K562 (cell line): ENCODE measurements at regions not wholly inside any gene's neighbourhood (a gene's known extent, or its start where the extent isn't known, plus 50 kb on each side); places are given as distances from the start of the nearest gene placed in this dataset.

Source experiments
- ATAC-seq: fragments of 200-7000 bp; cut with Tn5 transposase; 3 replicates; pipeline ENCODE4 v1.9.1; 2020; ENCODE audit warnings: moderate library complexity
- BruUV-seq: library from RNA; stranded (reverse); fragments of 400-500 nt; replicated peaks from 2 replicates; lab custom pipeline; 2021; lab: Mats Ljungman, UMichigan
- CTCF ChIA-PET: fragments of 300-600 bp; formaldehyde crosslinking; extraction: SDS; loops from one replicate; lab custom pipeline; 2021; ENCODE audit warnings: low intra/inter-chr PET ratio; lab: Yijun Ruan, JAX
- POLR2A ChIA-PET: fragments of 300-600, 350-650 bp; sonication (Branson Sonifier 250); formaldehyde crosslinking; extraction: SDS; loops from one replicate; lab custom pipeline; 2021; ENCODE audit warnings: antibody characterized with exemption, inconsistent platforms; lab: Yijun Ruan, JAX
- DNase-seq, 4 experiments: peaks; one replicate each; pipeline versions ENCODE4 v3.0.0 to v3.0.0-alpha.2; 2011 to 2018; ENCODE audit warnings: low spot score in 3 of 4, mixed read lengths in 3 of 4; ENCODE audit errors: extremely low read depth in 1 of 4
- FAIRE-seq: peaks from 2 replicates; lab custom pipeline; 2011; peaks lifted over from hg19 to GRCh38; lab: Jason Lieb, UNC
- H2AFZ ChIP-seq: 2 replicates; pipeline ENCODE4 v1.6.0; 2011; ENCODE audit warnings: low read depth, low read length, control low read depth, inconsistent platforms
- H3K27ac ChIP-seq: fragments of 200-600 bp; 3 replicates; pipeline ENCODE4 v1.8.0; 2011; ENCODE audit warnings: low read depth, mild to moderate bottlenecking, control low read depth, inconsistent platforms, low read length, moderate library complexity, mixed read lengths; ENCODE audit errors: extremely low read depth
- H3K27me3 ChIP-seq, 2 experiments: fragments of 300-600 bp in 1 of 2; 2 replicates in 1 of 2; 3 replicates in 1 of 2; pipeline versions ENCODE4 v1.6.0 to v1.8.0; 2011; ENCODE audit warnings: inconsistent platforms in 2 of 2, low read length in 2 of 2, mild to moderate bottlenecking in 1 of 2, mixed read lengths in 1 of 2, moderate library complexity in 1 of 2; ENCODE audit not compliant: control insufficient read depth in 2 of 2, insufficient read depth in 2 of 2
- H3K36me3 ChIP-seq: fragments of 300-600 bp; 3 replicates; pipeline ENCODE4 v1.8.0; 2011; ENCODE audit warnings: mild to moderate bottlenecking, low read length, inconsistent platforms; ENCODE audit not compliant: control insufficient read depth, insufficient read depth
- H3K4me1 ChIP-seq, 2 experiments: fragments of 200-600 bp in 1 of 2; replicated peaks in 1 of 2; 2 replicates in 1 of 2; 3 replicates in 1 of 2; pipeline versions ENCODE4 v1.5.1 to v1.8.0; 2011; ENCODE audit warnings: inconsistent platforms in 2 of 2, low read length in 2 of 2, mild to moderate bottlenecking in 1 of 2, mixed read lengths in 1 of 2, moderate library complexity in 1 of 2; ENCODE audit not compliant: control insufficient read depth in 2 of 2, insufficient read depth in 2 of 2
- H3K4me2 ChIP-seq: 2 replicates; pipeline ENCODE4 v1.6.1; 2011; ENCODE audit warnings: low read length, control low read depth, inconsistent platforms, mixed read lengths; ENCODE audit not compliant: insufficient read depth
- H3K4me3 ChIP-seq: fragments of 200-600 bp; sonication (generic), shearing (Covaris generic); 2 replicates; pipeline ENCODE4 v1.5.1; 2016; ENCODE audit warnings: control low read depth, inconsistent platforms
- H3K79me2 ChIP-seq: fragments of 200-600 bp; 3 replicates; pipeline ENCODE4 v1.8.0; 2011; ENCODE audit warnings: low read length, inconsistent platforms; ENCODE audit not compliant: control insufficient read depth, insufficient read depth
- H3K9ac ChIP-seq, 2 experiments: 2 replicates each; pipeline versions ENCODE4 v1.6.0 to v1.6.1; 2011; ENCODE audit warnings: low read depth in 2 of 2, low read length in 2 of 2, control low read depth in 1 of 2, inconsistent platforms in 1 of 2, mild to moderate bottlenecking in 1 of 2, mixed read lengths in 1 of 2; ENCODE audit not compliant: insufficient read depth in 1 of 2
- H3K9me1 ChIP-seq: one replicate; pipeline ENCODE4 v1.6.0; 2011; ENCODE audit warnings: inconsistent platforms, mild to moderate bottlenecking, low read length, moderate library complexity; ENCODE audit not compliant: control insufficient read depth, insufficient read depth
- H3K9me3 ChIP-seq: replicated peaks from 2 replicates; pipeline ENCODE4 v1.5.1; 2011; ENCODE audit warnings: low read depth, low read length, inconsistent platforms; ENCODE audit not compliant: control insufficient read depth, insufficient read depth
- H4K20me1 ChIP-seq: replicated peaks from 2 replicates; pipeline ENCODE4 v1.6.1; 2011; ENCODE audit warnings: low read length, inconsistent platforms, mixed read lengths; ENCODE audit not compliant: control insufficient read depth, insufficient read depth
- CC2D1A ChIP-seq: fragments of 450-650 bp; IDR thresholded peaks from 2 replicates; pipeline ENCODE4 v1.6.1; 2017; ENCODE audit warnings: mild to moderate bottlenecking
- HNRNPK ChIP-seq: fragments of 200-400 bp; formaldehyde crosslinking; IDR thresholded peaks from one replicate; pipeline ENCODE4 v1.6.1; 2018; ENCODE audit warnings: mild to moderate bottlenecking, low read depth, low read length; ENCODE audit not compliant: poor library complexity, severe bottlenecking
- JUNB ChIP-seq: fragments of 450-650 bp; formaldehyde crosslinking; conservative IDR thresholded peaks from 2 replicates; pipeline ENCODE4 v1.4.0; 2020; ENCODE audit warnings: mild to moderate bottlenecking
- MXI1 ChIP-seq: IDR thresholded peaks from 2 replicates; pipeline ENCODE4 v1.6.1; 2011; ENCODE audit warnings: low read depth, mild to moderate bottlenecking, improper control_type of control experiment, low read length
- MYC ChIP-seq, 2 experiments: fragments of 250-450 bp in 1 of 2; sonication (Bioruptor Pico) in 1 of 2; IDR thresholded peaks; 2 replicates each; pipeline versions ENCODE4 v1.5.1 to v1.6.1; 2012 to 2021; ENCODE audit warnings: low read depth in 2 of 2, borderline replicate concordance in 1 of 2, improper control_type of control experiment in 1 of 2, low read length in 1 of 2, mild to moderate bottlenecking in 1 of 2, moderate library complexity in 1 of 2
- NR1H2 ChIP-seq: sonication (generic); formaldehyde crosslinking; IDR thresholded peaks from 2 replicates; pipeline ENCODE4 v1.4.0; 2020; ENCODE audit warnings: mild to moderate bottlenecking, missing genetic modification reagents
- PRPF4 ChIP-seq: fragments of 200-400 bp; formaldehyde crosslinking; IDR thresholded peaks from one replicate; pipeline ENCODE4 v1.6.1; 2017; ENCODE audit warnings: low read length, low read depth, mild to moderate bottlenecking; ENCODE audit not compliant: insufficient read depth, poor library complexity, severe bottlenecking
- XRCC5 ChIP-seq: fragments of 200-400 bp; formaldehyde crosslinking; IDR thresholded peaks from 2 replicates; pipeline ENCODE4 v1.6.1; 2017; ENCODE audit warnings: low read depth, mild to moderate bottlenecking, low read length
- ZNF175 ChIP-seq: fragments of 200-800 bp; sonication (Bioruptor generic); IDR thresholded peaks from 2 replicates; pipeline ENCODE4 v1.6.1; 2016; ENCODE audit warnings: low read depth, mild to moderate bottlenecking, missing genetic modification characterization, missing compliant biosample characterization
- ZNF282 ChIP-seq: sonication (generic); formaldehyde crosslinking; IDR thresholded peaks from 2 replicates; pipeline ENCODE4 v1.8.1; 2023; ENCODE audit warnings: missing genetic modification reagents
- ZNF583 ChIP-seq: fragments of 250-450 bp; sonication (Bioruptor Pico); IDR thresholded peaks from 2 replicates; pipeline ENCODE4 v1.4.0; 2020
- WGBS: fragments of 100-300 bp; shearing (Covaris generic); methylation state at CpG from one replicate; pipeline ENCODE4 v1.1.6; 2016; ENCODE audit warnings: low coverage, mixed read lengths; ENCODE audit not compliant: insufficient coverage; ENCODE audit errors: missing lambda C conversion rate; 5-methylcytosine and 5-hydroxymethylcytosine counted together
- in situ Hi-C: fragments of 300-500 bp; cut with MboI; formaldehyde crosslinking; loops from 4 replicates; pipeline ENCODE4 v1.15.0; 2018; ENCODE audit warnings: inconsistent platforms, mixed read lengths
- intact Hi-C: fragments of 100-400 bp; cut with micrococcal nuclease; formaldehyde crosslinking; loops from 2 replicates; pipeline ENCODE4 v1.14.2; 2022
- TF ChIP-seq, protein P1 (sequence below): sonication (generic); formaldehyde crosslinking; IDR thresholded peaks from 2 replicates; pipeline ENCODE4 v1.9.0; 2022; ENCODE audit warnings: mild to moderate bottlenecking, missing genetic modification reagents
- TF ChIP-seq, protein P2 (sequence below): fragments of 450-650 bp; formaldehyde crosslinking; IDR thresholded peaks from 2 replicates; pipeline ENCODE4 v1.4.0; 2020; ENCODE audit warnings: mild to moderate bottlenecking, moderate library complexity

DNA sequence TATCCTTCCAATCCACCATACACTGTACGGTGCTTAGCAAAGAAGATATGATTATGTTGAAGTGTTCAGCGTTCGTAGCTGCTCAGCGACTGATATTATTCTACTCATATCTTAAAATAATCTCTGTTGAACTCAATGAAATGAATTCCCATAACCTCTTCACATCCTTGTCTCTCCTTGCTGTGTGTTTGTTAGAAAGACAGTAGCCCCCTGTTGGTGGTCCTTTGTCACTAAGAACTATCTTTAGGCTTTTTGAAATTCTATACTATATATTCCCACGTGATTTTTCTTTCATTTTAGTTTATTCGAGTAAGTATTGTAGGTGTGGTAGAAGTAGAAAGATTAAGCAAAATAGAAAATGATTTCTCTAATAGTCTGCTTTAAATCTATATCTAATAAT, 762.8 kb upstream of the WWC1 start:
- intact Hi-C loops (no loop called here), in situ Hi-C loops (no loop called here)
- H3K27me3 ChIP-seq, result no peaks in the 10 kb centered on the region
- no peak overlapping the region for H3K4me2 ChIP-seq
- H3K9me3 ChIP-seq, result no peaks in the 10 kb centered on the region
- ChIA-PET POLR2A (no interaction called here), CTCF (no interaction called here)
- no peaks in the 10 kb centered on the region for H3K36me3 ChIP-seq
- H3K79me2 ChIP-seq, result no peaks in the 10 kb centered on the region
- TF ChIP-seq JUNB (CRISPR knock-in tag) (no peak), ZNF282 (CRISPR knock-in tag) (no peak)
- FAIRE-seq (no peak), DNase-seq (no peak), ATAC-seq (no peak)
- 1% methylated on average over 6 of the region's 6 CpGs for whole genome bisulfite sequencing
- H3K4me3 ChIP-seq, result no peak overlapping the region
- BruUV-seq, result no TSS peak
- no peak overlapping the region for H3K9ac ChIP-seq
- no peak overlapping the region for H3K27ac ChIP-seq
- no peaks in the 10 kb centered on the region for H3K9me1 ChIP-seq
- H3K4me1 ChIP-seq, result no peaks in the 10 kb centered on the region
- H4K20me1 ChIP-seq, result no peaks in the 10 kb centered on the region
- H2AFZ ChIP-seq, result no peak overlapping the region

DNA sequence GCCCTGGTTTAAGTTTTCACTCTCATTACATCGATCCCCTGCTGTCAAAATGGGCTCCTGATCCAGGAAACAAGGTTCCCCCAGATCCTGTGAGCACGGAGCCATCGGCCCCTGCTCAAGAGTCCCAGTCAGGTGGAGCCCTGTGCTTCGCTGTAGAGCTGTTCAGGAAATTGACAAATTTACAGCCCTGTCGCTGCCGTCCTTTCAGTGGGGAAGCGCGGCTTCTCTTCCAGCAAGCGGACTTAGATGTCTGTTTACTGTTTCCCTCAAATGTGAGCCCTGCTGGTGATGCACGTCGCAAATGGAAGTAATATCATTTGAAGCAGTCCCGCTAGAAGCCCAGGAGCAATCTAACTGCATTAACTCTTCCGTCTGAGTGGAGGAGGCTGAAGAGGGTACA, 760.9 kb upstream of the WWC1 start:
- H3K4me2 ChIP-seq, result no peak overlapping the region
- 0 out of 2 replicates have a peak, but pooled peaks cover 2% of the 10 kb centered on the region for H3K9me3 ChIP-seq
- DNase-seq, result no peak
- H3K27ac ChIP-seq, result no peak overlapping the region
- H4K20me1 ChIP-seq, result no peaks in the 10 kb centered on the region
- POLR2A ChIA-PET, result no interaction called here
- no peak overlapping the region for H2AFZ ChIP-seq
- FAIRE-seq, result no peak
- no peak overlapping the region for H3K4me3 ChIP-seq
- intact Hi-C loops (no loop called here), in situ Hi-C loops (no loop called here)
- no peaks in the 10 kb centered on the region for H3K4me1 ChIP-seq
- ATAC-seq, result no peak
- 0% methylated on average over 13 of the region's 13 CpGs for WGBS
- CTCF ChIA-PET, result no interaction called here
- TF ChIP-seq, protein P1, sequence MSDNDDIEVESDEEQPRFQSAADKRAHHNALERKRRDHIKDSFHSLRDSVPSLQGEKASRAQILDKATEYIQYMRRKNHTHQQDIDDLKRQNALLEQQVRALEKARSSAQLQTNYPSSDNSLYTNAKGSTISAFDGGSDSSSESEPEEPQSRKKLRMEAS, result no peak
- TF ChIP-seq XRCC5, result no peak
- TF ChIP-seq CC2D1A, result no peak
- TF ChIP-seq MXI1, result no peak
- no peak for TF ChIP-seq MYC (IDR thresholded peaks at IDR 0.05; ENCODE audit: low read depth, low read length)
- TF ChIP-seq MYC (CRISPR knock-in tag; IDR thresholded peaks at IDR 0.05; ENCODE audit: borderline replicate concordance, low read depth), result no peak
- no peak for TF ChIP-seq ZNF175
- TF ChIP-seq, protein P2, sequence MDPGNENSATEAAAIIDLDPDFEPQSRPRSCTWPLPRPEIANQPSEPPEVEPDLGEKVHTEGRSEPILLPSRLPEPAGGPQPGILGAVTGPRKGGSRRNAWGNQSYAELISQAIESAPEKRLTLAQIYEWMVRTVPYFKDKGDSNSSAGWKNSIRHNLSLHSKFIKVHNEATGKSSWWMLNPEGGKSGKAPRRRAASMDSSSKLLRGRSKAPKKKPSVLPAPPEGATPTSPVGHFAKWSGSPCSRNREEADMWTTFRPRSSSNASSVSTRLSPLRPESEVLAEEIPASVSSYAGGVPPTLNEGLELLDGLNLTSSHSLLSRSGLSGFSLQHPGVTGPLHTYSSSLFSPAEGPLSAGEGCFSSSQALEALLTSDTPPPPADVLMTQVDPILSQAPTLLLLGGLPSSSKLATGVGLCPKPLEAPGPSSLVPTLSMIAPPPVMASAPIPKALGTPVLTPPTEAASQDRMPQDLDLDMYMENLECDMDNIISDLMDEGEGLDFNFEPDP (CRISPR knock-in tag), result no peak
- no peak for TF ChIP-seq ZNF583
- TF ChIP-seq NR1H2 (CRISPR knock-in tag), result no peak
- no peak for TF ChIP-seq PRPF4
- no peak for TF ChIP-seq HNRNPK
- BruUV-seq, result no TSS peak
- no peaks in the 10 kb centered on the region for H3K9me1 ChIP-seq
- H3K27me3 ChIP-seq, result no peaks in the 10 kb centered on the region
- H3K79me2 ChIP-seq, result no peaks in the 10 kb centered on the region
- no peak overlapping the region for H3K9ac ChIP-seq
- H3K36me3 ChIP-seq, result no peaks in the 10 kb centered on the region
